HuH-7.5 (cell line): ENCODE measurements at regions not wholly inside any gene's neighbourhood (a gene's known extent, or its start where the extent isn't known, plus 50 kb on each side); places are given as distances from the start of the nearest gene placed in this dataset.

Experiments used
- DNase-seq: peaks from one replicate; pipeline ENCODE4 v3.0.0; 2011; ENCODE audit warnings: low spot score

- DNase-seq, result no peak
These were observed 174.6 kb downstream of the SUCLA2 start for GRCh38 chr13:47826471-47826870.

GRCh38 chr13:47822036-47822435, 179.0 kb downstream of the SUCLA2 start:
- no peak for DNase-seq

GRCh38 chr13:47816831-47817230, 184.2 kb downstream of the SUCLA2 start:
- DNase-seq, result no peak

- DNase-seq, result no peak
These were observed 187.4 kb downstream of the SUCLA2 start for GRCh38 chr13:47813718-47814117.

- no peak for DNase-seq
These were observed 191.7 kb downstream of the SUCLA2 start for GRCh38 chr13:47809411-47809810.

- DNase-seq, result no peak
These were observed 197.9 kb downstream of the SUCLA2 start for GRCh38 chr13:47803131-47803530.

GRCh38 chr13:47801555-47801954, 199.5 kb downstream of the SUCLA2 start:
- no peak for DNase-seq

GRCh38 chr13:47800593-47800992, 200.5 kb downstream of the SUCLA2 start:
- no peak for DNase-seq

- no peak for DNase-seq
These were observed 202.2 kb downstream of the SUCLA2 start for GRCh38 chr13:47798906-47799305.

- DNase-seq, result no peak
These were observed 202.9 kb downstream of the SUCLA2 start for GRCh38 chr13:47798194-47798593.

- DNase-seq, result no peak
These were observed 204.3 kb downstream of the SUCLA2 start for GRCh38 chr13:47796816-47797215.

- DNase-seq, result no peak
These were observed 206.1 kb downstream of the SUCLA2 start for GRCh38 chr13:47794963-47795362.

- no peak for DNase-seq
These were observed 210.3 kb downstream of the SUCLA2 start for GRCh38 chr13:47790755-47791154.

- no peak for DNase-seq
These were observed 212.2 kb downstream of the SUCLA2 start for GRCh38 chr13:47788844-47789243.

GRCh38 chr13:47774671-47774994, 226.4 kb downstream of the SUCLA2 start:
- no peak for DNase-seq

- no peak for DNase-seq
These were observed 236.3 kb downstream of the SUCLA2 start for GRCh38 chr13:47764817-47765216.

- no peak for DNase-seq
These were observed 243.5 kb downstream of the SUCLA2 start for GRCh38 chr13:47757466-47758080.

GRCh38 chr13:47747901-47748300, 253.2 kb downstream of the SUCLA2 start:
- DNase-seq, result no peak

GRCh38 chr13:47726394-47726793, 274.7 kb downstream of the SUCLA2 start:
- DNase-seq, result no peak

- DNase-seq, result no peak
These were observed 277.2 kb downstream of the SUCLA2 start for GRCh38 chr13:47723898-47724297.

- DNase-seq, result no peak
These were observed 281.9 kb downstream of the SUCLA2 start for GRCh38 chr13:47719164-47719563.

GRCh38 chr13:47718556-47718955, 282.5 kb downstream of the SUCLA2 start:
- DNase-seq, result no peak

- no peak for DNase-seq
These were observed 292.7 kb downstream of the SUCLA2 start for GRCh38 chr13:47708386-47708785.

GRCh38 chr13:47707414-47707813, 293.7 kb downstream of the SUCLA2 start:
- no peak for DNase-seq

GRCh38 chr13:47705185-47705584, 295.9 kb downstream of the SUCLA2 start:
- DNase-seq, result no peak
